ENCODE measurements at regions not wholly inside any gene's neighbourhood (a gene's known extent, or its start where the extent isn't known, plus 50 kb on each side); places are given as distances from the start of the nearest gene placed in this dataset.
"Not testable (repeated sequence)": the region's sequence is repeated elsewhere in the genome, so short reads cannot be mapped to it uniquely, and the experiment has no call there.

DNA sequence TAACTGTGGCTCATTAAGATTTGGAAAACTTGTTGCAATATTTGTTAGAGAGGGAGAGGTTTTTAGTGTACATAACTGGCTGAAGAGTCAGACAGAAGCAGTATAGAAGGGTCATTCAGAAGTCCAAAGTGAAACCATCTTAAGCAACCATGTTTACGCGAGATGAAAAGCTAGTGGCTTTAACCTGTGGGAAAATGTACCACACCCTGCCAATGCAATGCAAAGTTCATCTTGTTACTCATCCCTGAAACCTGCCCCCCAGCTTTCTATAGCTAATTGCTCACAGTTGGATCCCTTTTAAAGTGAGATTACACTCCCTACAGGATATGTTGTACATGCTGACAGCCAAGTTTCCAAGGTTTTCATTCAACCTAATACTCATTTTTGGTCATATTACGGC lies 96.7 kb upstream of the RAPGEF2 start:
- FAIRE-seq: no peak

- no peak for FAIRE-seq
Measured at GRCh38 chr4:159008671-159009070, 94.2 kb upstream of the RAPGEF2 start.

DNA sequence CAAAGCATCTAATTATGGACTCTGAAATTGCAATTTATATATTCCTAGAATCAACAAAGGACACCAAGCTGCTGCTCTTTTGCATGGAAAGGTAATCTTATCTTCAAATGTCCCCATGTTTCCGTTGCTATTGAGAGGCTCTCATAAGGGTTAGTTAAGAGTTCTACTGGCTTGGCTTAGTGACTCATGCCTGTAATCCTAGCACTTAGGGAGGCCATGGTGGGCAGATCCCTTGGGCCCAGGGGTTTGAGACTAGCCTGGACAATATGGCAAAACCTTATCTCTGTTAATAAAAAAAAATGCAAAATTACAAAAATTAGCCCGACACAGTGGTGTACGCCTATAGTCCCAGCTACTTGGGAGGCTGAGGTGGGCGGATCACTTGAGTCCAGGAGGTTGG lies 93.4 kb upstream of the RAPGEF2 start:
- no peak for FAIRE-seq

DNA sequence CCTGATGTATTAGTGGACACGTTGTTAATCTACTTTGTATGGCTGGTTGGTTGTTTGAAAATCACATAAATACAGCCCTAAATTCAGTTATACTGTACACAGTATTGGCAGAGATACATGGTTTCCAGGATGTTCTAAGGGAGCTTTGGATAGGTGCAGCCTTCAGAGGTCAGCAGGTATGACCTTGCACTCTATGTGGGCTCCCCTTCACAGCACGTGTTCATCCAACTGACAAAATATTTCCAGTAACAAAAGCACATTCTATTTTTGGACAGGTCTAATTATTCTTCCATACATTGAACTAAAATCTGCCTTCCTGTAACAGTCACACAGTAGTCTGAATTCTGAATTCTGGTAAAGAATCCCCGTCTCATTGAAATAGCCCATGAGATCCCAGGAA lies 92.8 kb upstream of the RAPGEF2 start:
- no peak for FAIRE-seq

GRCh38 chr4:159010563-159011260 lies 92.2 kb upstream of the RAPGEF2 start:
- peak; percentile 90 for FAIRE-seq

- FAIRE-seq: no peak
Measured at GRCh38 chr4:159012381-159012780, 90.5 kb upstream of the RAPGEF2 start.

GRCh38 chr4:159013692-159014091 lies 89.2 kb upstream of the RAPGEF2 start:
- FAIRE-seq: no peak

GRCh38 chr4:159014859-159015258 lies 88.0 kb upstream of the RAPGEF2 start:
- no peak for FAIRE-seq

DNA sequence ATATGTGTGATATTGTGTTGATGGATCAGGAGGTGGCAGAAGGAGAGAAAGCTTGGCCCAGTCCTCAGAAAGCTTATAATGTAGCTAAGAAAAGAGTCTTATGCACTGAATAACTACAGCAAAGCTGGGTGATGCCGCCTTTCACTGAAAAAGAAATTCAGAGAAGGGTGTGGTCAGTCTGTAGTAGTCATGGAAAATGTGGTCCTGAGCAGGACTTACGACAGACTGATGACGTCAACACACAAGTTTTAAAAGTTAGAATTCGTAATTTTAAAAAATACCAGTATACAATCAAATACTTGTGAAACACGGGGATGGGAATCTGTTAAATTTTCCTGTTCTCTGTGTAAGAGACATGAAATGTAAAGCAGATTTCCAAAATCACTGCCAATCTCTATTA lies 87.0 kb upstream of the RAPGEF2 start:
- FAIRE-seq: no peak

- FAIRE-seq: no peak
Measured at GRCh38 chr4:159016593-159017024, 86.3 kb upstream of the RAPGEF2 start.

GRCh38 chr4:159017323-159018026 lies 85.4 kb upstream of the RAPGEF2 start:
- FAIRE-seq: no peak

DNA sequence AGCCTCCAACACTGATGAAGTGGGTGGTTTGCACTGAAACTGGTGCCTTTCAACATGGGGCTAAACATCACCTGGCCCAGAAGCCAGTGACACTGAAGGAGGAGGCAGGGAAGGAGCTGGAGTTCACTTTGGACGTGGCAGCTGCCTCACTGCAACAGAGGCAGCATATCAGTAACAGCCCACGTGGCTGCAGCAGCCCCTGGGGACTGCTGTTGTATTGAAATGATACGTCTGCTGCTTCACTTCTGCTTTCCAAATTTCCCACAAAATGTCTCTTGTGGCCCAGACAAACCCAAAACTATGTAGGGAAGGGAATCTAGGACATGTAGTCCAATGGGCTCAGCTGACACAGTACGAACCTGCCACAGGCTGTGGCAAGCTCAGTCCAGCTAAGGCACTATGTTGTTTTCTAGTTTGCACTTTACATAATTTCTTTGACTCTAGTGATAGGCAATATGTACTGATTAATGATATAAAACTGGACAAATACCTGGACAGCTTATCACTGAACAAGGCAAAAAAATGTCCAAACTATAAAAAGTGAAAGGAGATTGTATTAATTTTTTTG lies 84.7 kb upstream of the RAPGEF2 start:
- FAIRE-seq: no peak

GRCh38 chr4:159019356-159019755 lies 83.5 kb upstream of the RAPGEF2 start:
- FAIRE-seq: no peak

DNA sequence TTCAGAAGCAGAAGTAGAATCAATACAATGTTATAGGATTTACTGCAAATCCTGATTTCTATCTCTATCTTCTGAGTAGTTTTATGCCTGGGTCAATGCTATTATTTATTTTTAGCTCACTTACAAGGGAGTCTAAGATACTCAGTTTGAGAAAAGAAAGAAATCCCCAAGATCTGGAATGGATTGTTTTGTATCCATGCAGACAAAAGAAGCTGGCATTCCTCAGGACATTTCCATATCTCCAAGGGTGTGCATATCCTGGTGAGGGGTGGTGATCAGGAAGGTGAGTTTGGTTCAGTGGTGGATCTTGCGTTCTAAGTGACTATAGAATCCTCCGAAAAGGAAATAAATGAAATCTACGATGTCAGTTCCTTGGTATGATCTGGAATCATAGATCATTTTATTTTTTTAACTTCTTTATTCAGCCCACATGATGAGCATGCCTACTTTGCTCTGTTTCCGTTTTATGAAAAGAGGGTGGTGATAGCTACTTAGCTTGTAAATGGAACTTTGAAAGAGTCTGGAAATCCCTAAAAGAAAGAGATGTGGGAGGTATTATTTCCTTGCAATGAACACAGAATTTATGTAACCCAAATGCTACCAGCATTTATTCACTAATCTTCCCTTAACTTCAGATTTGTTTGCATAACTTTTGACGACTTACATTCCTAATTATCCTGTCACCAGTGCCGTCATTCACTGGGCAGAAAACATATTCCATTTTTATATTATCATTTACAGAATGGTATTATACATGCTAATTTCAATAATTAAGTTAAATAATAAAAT lies 81.1 kb upstream of the RAPGEF2 start:
- no peak for FAIRE-seq

GRCh38 chr4:159023741-159024140 lies 79.1 kb upstream of the RAPGEF2 start:
- no peak for FAIRE-seq

DNA sequence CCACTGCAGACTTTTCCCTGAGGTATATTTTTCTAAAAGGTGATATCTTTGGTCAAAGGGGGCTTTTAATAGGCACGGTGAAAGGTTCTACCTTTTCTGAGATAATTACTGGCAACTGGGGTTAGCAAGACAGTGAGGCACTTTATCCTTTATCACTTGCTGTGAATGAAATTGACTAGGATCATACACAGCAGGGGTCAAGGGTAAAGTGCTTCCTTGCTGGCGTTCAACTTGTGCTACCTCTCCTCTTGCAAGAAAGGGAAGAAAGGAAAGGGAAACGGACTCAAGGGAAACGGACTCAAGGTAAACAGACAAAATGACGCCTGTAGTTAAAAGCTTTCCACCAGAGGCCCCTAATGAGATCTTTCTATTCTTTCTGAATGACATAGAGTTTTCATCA lies 78.6 kb upstream of the RAPGEF2 start:
- no peak for FAIRE-seq

GRCh38 chr4:159024828-159025227 lies 78.1 kb upstream of the RAPGEF2 start:
- FAIRE-seq: no peak

- FAIRE-seq: no peak
Measured at GRCh38 chr4:159026329-159026728, 76.5 kb upstream of the RAPGEF2 start.

DNA sequence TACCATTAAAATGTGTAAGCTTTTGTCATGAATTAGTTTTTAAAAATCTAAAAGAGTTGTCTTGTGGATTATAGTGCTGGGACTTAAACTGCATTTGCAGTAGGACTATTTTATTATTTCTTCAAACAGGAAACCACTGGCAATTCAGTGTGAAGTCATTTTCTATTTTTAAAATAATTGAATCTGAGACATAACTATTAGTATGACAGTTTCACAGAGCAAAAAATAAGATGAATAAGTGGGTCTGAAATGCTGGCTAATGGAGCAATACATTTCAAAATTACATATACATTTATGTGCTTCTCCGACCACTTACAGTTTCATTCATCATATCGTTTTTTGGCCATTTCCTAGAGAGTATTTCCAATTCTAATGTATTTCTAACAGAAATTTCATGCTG lies 75.3 kb upstream of the RAPGEF2 start:
- no peak for FAIRE-seq

GRCh38 chr4:159029481-159029880 lies 73.4 kb upstream of the RAPGEF2 start:
- FAIRE-seq: no peak

DNA sequence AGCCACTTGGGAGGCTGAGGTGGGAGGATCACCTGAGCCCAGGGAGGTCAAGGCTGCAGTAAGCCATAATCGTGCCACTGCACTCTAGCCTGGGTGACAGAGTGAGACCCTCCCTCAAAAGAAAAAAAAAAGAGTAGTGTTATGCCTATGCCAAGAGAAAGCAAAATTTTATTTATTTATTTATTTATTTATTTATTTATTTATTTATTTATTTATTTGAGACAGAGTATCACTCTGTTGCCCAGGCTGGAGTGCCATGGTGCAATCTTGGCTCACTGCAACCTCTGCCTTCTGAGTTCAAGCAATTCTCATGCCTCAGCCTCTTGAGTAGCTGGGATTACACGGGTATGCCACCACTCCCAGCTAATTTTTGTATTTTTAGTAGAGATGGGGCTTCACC lies 72.6 kb upstream of the RAPGEF2 start:
- FAIRE-seq: not testable (repeated sequence)

- FAIRE-seq: no peak
Measured at GRCh38 chr4:159035570-159035969, 67.3 kb upstream of the RAPGEF2 start.

- FAIRE-seq: no peak
Measured at GRCh38 chr4:159038536-159038935, 64.3 kb upstream of the RAPGEF2 start.

All from islet of Langerhans (tissue), 1 donor.